ENCODE measurements at regions not wholly inside any gene's neighbourhood (a gene's known extent, or its start where the extent isn't known, plus 50 kb on each side); places are given as distances from the start of the nearest gene placed in this dataset.

DNA sequence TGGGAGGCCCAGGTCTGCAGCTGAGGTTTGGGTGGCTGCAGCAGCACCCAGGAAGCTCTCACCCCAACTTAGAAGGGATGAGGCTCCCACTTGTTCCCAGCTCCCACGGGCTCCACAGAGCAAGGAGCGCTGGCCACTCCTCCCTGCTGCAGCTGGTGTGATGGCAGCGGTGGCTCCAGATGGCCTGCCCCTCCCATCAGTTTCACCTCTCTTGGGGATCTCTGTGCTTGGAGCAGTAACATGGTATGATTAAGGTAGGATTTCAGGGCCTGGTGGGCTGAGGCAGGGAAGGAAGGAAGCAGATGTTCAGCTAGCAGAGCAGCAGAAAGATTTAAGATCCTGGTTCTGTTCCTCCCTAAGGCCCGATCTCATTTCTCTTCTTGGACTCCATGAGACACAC is 66.8 kb upstream of the KIF5B start:
- no peaks in the 10 kb centered on the region for H3K27me3 ChIP-seq
- peaks cover 0 to 11% (median 0%) of the 10 kb centered on the region in 11 donors for H3K9me3 ChIP-seq
- 81 to 92% methylated on average over 4 of the region's 4 CpGs for WGBS, 2 donors
- DNase-seq = no peak
- H3K36me3 ChIP-seq = no peaks in the 10 kb centered on the region
- H3K4me3 ChIP-seq = no peak overlapping the region
- no peak for ATAC-seq
- intact Hi-C loops (cut with DNase I) = no loop called here
- TF ChIP-seq, protein P1, sequence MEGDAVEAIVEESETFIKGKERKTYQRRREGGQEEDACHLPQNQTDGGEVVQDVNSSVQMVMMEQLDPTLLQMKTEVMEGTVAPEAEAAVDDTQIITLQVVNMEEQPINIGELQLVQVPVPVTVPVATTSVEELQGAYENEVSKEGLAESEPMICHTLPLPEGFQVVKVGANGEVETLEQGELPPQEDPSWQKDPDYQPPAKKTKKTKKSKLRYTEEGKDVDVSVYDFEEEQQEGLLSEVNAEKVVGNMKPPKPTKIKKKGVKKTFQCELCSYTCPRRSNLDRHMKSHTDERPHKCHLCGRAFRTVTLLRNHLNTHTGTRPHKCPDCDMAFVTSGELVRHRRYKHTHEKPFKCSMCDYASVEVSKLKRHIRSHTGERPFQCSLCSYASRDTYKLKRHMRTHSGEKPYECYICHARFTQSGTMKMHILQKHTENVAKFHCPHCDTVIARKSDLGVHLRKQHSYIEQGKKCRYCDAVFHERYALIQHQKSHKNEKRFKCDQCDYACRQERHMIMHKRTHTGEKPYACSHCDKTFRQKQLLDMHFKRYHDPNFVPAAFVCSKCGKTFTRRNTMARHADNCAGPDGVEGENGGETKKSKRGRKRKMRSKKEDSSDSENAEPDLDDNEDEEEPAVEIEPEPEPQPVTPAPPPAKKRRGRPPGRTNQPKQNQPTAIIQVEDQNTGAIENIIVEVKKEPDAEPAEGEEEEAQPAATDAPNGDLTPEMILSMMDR (IDR thresholded peaks at IDR 0.05) = no peak
- no peaks in the 10 kb centered on the region for H3K4me1 ChIP-seq
- no peak overlapping the region for H3K27ac ChIP-seq

DNA sequence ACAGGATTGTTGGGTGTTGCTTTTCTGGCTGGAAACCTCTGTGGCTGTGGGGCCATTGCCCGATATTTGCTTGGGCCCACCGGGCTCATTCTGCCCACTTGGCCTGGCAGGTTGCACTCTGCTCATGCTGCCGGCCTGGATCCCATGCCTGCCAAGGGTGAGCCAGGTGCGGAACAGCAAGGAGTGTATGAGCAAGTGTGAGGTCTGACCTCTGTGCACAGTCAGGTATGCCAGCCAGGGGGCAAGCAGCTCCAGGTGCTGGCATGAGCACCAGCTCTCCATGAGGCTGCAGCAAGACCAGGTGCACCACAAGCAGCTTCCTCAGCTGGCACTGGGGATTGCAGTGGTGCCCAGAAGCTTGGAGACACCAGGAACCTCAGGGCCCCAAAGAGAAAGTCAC is 65.4 kb upstream of the KIF5B start:
- TF ChIP-seq, protein P1 (IDR thresholded peaks at IDR 0.05) = no peak
- DNase-seq = no peak
- H3K4me1 ChIP-seq = no peaks in the 10 kb centered on the region
- no peak overlapping the region for H3K4me3 ChIP-seq
- H3K27ac ChIP-seq = no peak overlapping the region
- intact Hi-C loops (cut with DNase I) = no loop called here
- H3K36me3 ChIP-seq = no peaks in the 10 kb centered on the region
- no peaks in the 10 kb centered on the region for H3K27me3 ChIP-seq
- WGBS, 2 donors = 92 to 98% methylated on average over 4 of the region's 4 CpGs
- peaks cover 0 to 11% (median 0%) of the 10 kb centered on the region in 11 donors for H3K9me3 ChIP-seq
- ATAC-seq = no peak

DNA sequence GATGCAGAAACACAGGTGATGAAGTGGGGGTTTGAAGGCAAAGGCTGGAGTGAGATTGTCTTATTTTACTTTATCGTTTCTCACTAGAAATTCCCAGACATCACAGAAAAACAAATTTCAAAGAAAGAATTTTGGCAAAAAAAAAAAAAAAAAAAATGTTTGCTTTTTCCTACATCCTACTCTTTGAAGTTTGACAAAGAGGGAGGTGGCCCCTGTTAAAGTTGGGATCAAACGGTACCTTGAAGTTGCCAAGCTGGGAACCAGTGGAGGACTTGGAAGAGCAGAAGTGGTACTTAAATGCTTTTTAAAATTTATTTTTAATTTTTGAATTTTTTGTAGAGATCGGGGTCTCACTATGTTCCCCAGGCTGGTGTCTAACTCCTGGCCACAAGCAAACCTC is 63.9 kb upstream of the KIF5B start:
- 92 to 93% methylated on average over 3 of the region's 3 CpGs for WGBS, 2 donors
- no peak for DNase-seq
- peaks cover 0 to 11% (median 0%) of the 10 kb centered on the region in 11 donors for H3K9me3 ChIP-seq
- no peaks in the 10 kb centered on the region for H3K4me1 ChIP-seq
- no peak for ATAC-seq
- H3K27me3 ChIP-seq = no peaks in the 10 kb centered on the region
- H3K27ac ChIP-seq = no peak overlapping the region
- no peaks in the 10 kb centered on the region for H3K36me3 ChIP-seq
- TF ChIP-seq, protein P1 (IDR thresholded peaks at IDR 0.05) = no peak
- intact Hi-C loops (cut with DNase I) = no loop called here
- H3K4me3 ChIP-seq = no peak overlapping the region

DNA sequence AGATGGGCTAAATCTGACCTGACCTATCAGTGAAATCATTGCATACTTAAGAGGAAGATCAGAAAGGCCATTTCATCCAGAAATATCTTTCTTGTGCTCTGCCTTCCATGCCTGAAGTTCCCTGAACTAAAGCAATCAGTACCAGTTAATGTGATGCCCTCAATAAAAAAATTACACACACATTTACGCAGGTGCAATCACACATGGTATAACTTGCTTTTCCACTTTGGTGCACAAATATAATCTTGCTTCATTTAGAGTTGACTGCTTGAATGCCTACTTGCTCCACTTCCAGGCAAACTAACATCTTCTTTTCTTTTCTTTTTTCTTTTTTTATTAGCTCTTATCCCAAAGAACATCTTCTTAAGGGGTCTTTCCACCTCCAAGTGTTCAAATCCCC is 58.3 kb upstream of the KIF5B start:
- WGBS, 2 donors = 84 to 89% methylated on average over 1 of the region's 1 CpG
- ATAC-seq (no peak), DNase-seq (no peak)
- H3K27me3 ChIP-seq = no peaks in the 10 kb centered on the region
- TF ChIP-seq, protein P1 (IDR thresholded peaks at IDR 0.05) = no peak
- intact Hi-C loops (cut with DNase I) = no loop called here
- H3K36me3 ChIP-seq = no peaks in the 10 kb centered on the region
- peaks cover 0 to 7% (median 0%) of the 10 kb centered on the region in 9 donors for H3K4me1 ChIP-seq
- no peak overlapping the region for H3K4me3 ChIP-seq
- no peak overlapping the region for H3K27ac ChIP-seq
- H3K9me3 ChIP-seq = peaks cover 0 to 7% (median 0%) of the 10 kb centered on the region in 11 donors

Data from heart right ventricle (tissue), 16 donors.